HT-29 (cell line): ENCODE measurements at regions not wholly inside any gene's neighbourhood (a gene's known extent, or its start where the extent isn't known, plus 50 kb on each side); places are given as distances from the start of the nearest gene placed in this dataset.
A peak's percentile ranks its signal among the peaks of the same experiment; 100 is the strongest.

Source experiments
- DNase-seq: peaks from one replicate; pipeline ENCODE4 v3.0.0-alpha.2; 2015; ENCODE audit warnings: low spot score

DNA sequence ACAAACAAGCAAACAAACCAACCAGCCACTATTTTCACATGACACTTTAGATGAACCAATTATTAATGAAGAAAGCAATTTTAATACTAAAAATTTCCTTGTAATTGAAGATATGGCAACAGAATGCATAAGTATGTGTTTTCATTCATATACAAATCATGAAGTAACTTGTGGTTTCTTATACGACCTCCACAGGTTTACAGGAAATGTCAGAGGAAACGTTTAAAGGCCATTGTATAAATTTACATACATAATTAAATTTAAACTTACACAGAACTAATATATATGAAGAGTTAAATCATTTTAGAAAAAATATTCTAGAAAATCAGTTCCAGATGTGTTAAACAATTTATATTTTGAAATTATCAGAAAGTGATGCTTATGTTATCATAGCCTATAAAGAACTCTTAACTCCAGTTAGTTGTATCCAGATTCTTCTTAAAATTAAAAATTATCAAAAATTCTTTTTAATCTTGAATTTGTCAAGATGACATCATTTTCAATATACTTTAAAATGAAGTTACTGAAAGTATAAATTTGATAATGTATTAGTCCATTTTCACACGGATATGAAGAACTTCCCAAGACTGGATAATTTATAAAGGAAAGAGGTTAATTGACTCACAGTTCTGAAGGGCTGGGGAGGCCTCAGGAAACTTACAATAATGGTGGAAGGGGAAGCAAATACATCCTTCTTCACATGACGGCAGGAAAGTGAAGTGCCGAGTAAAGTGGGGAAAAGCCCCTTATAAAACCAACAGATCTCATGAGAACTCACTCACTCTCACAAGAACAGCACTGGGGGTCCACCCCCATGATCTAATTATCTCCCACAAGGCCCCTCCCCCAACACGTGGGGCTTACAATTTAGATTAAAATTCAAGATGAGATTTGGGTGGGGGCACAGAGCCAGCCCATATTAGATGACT is 192.0 kb downstream of the PIK3R1 start:
- DNase-seq = no peak

DNA sequence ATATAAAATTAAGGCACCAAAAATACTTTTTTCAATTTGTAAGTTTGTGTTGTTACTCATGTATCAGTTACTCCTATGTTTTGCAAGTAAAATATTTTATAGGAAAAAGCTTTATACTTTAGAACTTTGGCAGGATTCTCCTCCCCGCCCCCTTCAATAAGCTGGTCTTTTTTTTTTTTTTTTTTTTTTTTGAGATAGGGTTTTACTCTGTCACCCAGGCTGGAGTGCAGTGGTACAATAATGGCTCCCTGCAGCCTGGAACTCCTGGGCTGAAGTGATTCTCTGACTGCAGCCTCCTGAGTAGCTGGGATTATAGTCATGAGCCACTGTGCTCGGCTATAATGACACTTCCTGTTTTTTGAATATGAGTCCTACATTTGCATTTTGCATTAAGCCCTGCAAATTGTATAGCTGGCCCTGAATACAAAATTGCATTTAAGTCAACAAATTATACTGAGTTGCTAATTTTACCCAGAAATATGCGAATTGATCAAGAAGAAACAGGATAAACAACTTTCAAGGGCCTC is 192.9 kb downstream of the PIK3R1 start:
- DNase-seq = no peak

DNA sequence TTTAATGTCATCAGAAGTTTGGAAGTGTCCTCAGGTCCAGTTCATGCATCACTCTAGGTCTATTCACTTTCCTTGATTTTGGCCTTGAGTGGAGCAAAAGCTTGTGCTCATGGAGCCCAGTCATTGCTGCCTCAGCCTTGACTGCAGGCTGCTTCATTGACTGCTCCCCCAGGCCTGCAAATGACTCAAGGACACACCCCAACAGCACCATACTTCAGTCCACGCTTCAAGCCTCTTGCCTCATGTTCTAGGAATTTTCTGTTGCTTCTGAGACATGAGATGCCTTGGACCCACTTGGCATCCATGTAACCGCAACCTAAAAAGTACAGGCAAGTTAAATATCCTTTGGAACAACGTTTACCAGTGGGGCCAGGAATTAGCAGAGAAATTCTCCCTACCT is 193.7 kb downstream of the PIK3R1 start:
- DNase-seq = no peak

DNA sequence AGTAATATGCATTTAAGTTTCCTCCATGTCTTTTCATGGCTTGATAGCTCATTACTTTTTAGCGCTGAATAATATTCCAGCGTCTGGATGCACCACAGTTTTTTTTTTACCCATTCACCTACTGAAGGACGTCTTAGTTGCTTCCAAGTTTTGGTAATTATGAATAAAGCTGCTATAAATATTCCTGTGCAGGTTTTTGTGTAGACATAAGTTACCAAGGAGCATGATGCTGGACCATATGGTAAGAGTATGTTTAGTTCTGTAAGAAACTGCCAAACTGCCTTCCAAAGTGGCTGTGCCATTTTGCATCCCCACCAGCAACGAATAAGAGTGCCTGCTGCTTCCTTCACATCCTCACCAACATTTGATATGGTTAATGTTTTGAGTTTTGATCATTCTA is 195.6 kb downstream of the PIK3R1 start:
- no peak for DNase-seq

DNA sequence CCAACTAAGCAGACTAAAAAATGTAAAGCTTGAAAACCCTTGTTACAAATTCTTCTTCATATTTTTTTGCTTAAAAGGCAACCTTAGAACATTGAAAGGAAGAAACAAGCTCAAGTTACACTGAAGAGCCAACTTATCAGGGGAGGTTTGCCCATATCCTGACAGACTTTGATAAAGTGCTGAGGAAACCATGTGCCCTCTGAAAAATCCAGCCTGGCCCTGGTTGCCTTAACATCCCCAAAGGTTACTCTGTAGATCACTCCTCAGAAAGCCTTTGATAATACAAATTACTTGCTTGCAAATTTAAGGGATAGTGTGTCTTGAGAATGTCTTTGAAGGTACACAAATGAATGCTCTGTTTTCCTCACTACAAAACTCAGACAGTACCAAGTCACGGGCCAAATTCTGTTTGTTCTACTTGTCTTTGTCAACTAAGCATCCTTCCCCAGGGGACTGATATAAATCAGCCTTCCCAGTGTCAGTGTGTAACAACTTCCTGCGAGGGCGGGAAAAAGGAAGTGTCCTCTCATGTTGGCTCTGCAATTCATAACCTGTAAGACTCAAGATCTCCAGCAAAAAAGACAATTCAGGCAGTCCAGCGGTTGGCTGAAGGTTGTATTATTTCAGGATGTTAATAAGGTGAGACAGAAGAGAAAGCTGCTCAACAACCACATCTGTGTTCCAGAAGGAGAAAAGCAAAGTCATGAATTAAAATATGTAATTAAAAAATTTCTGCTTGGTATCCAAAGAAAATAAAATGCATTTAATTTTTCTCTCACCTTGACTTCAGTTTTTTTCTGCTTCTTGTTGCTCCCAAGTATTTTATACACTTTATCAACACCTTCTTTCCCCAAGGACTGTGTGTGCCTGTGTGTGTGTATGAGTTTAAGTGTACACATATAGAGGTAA is 199.9 kb downstream of the PIK3R1 start:
- DNase-seq = no peak

DNA sequence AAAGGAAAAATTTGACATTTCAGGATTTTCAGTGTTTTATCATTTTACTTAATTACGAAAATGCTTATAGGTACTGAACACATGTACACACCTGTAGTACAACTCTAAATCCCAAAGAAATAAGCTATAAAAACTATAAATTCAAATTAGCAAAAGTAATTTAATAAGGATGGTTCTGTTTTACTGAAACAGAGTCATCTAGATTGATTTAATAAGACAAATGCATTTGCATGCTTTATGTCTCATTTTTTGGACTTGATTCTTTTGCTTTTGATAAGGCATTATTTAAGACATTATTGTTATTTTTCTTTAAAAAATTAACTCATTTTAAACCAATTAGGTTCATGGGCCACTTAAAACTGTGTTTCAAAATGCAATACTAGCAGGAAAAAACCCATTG is 201.2 kb downstream of the PIK3R1 start:
- DNase-seq = no peak

DNA sequence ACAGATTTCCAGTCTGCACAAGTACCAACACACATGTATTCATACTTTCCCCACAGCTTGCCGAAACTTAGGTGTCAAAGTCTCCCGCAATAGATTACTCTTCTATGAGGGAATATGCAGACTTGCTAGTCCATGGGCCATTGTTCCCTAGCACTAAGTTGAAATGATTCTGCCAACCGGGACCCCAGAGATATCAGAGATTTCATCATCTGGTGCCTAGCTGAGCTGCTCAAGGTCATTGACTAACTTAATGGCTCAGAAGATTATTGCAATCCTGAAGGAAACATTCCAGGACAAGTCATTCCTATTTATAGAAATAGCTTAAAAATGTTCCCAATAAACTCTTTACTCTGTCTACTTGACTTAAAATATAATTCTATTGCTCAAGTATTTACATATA is 202.6 kb downstream of the PIK3R1 start:
- no peak for DNase-seq

DNA sequence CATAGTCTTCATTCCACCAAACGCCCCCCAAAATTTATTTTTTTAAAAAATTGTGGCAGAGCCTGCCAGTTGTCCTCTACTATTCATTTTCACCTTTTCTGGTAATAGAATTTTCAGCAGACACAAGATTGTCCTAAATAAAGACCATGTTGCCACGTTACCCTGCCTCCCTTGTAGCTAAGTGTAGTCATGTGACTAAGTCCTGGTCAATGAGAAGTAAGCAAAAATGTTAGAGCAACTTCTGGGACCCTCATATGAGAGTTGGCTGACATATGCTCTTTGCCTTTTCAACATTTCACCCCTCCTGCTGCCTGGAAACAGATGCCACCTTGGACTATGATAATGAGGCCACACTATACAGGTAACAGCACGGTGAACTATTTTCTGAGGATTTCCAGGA is 203.1 kb downstream of the PIK3R1 start:
- no peak for DNase-seq

DNA sequence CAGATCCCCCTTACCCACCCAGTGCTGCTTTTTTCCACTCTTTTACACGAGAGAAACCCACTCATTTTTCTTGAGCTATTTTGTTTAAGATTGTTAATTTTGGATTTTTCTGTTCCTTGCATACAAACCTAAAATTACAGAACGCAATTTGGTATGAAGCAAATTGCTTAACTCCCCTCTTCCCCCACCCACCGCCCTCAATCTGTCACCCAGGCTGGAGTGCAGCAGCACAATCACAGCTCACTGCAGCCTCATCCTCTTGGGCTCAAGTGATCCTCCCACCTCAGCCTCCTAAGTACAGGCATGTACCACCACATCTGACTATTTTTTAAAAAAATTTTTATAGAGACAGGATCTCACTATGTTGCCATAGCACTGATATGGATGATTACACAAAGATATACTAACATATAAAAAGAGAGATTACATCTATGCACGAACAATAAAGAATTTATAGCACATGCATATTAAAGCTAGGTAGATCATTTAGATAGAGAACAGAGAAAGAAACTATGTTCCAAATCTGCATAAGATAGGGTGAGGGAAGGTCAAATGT is 203.6 kb downstream of the PIK3R1 start:
- no peak for DNase-seq

DNA sequence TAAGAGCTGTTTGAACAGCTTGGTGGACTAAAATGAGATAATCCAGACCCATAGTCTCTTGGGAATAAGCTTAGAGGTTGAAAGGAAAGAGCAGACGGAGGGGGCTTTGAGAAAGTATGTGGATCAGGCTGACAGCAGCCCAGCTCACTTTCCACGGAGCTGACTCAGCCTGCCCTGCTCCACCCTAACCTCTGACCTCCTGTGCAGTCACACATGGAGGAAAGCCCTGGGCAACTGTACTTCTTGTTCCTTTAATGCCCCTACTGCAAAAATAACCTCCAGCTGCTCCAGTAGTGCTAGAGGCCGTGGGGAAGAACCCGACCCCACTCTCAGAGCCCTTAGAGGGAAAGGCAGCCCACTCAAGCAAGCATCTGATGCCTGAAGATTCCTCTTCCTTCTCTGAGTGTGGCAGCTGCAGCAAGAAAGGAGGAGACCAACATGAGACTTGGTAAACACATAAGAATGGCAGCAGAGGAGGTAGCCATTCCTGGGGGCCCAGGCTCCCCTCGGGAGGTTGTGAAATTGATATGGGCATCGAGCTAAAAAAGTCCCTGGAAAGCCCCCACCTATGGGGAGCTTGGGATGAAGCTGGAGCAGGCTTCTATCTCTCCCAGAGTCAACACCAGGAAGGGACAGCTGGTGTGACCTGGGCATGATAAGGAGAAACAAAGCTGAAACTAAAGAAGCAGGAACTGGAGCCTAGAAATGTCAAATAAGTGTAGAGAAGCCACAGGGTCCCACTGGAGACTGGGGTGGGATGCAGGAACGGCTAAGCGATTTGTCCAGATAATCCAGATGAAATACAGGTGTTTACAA is 204.3 kb downstream of the PIK3R1 start:
- peak; percentile 72 for DNase-seq

DNA sequence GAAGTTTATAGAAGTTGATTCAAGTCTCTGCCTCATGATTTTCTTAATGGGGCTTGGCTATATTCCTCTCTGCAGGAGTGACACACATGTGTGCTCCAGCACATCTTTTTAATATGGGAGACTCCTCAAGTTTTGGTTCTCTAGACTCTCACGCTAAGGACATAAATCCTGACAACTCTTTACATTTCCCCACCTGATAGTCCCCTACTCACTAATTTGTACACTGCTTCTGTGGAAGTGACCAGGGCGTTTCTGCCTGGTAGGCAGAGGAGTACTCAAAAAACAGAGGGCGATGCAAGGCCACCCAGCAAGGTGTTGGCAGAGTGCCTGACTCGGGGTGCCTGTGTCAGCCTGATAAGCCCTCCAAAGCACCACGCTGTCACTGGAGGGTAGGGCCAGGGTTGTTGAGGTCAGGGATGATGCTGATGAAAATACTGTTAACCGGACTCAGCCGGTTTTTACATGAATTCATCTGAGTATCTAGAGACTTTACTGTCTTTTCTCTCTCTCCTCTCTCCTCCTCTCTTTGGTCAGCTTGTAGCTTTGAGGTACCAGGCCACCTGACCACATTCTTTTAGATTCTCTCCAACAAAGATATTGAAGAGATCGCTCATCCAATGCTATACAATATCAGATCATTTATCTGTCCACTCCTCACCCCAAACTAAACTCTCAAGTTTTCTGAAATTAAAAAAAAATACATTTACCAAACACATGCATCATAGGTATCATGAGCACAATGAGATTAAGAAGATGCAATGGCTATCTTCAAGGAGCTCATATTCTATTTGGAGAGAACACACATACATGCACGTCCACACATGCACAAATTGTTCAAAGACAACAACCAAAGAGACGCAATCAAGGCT is 205.2 kb downstream of the PIK3R1 start:
- no peak for DNase-seq

DNA sequence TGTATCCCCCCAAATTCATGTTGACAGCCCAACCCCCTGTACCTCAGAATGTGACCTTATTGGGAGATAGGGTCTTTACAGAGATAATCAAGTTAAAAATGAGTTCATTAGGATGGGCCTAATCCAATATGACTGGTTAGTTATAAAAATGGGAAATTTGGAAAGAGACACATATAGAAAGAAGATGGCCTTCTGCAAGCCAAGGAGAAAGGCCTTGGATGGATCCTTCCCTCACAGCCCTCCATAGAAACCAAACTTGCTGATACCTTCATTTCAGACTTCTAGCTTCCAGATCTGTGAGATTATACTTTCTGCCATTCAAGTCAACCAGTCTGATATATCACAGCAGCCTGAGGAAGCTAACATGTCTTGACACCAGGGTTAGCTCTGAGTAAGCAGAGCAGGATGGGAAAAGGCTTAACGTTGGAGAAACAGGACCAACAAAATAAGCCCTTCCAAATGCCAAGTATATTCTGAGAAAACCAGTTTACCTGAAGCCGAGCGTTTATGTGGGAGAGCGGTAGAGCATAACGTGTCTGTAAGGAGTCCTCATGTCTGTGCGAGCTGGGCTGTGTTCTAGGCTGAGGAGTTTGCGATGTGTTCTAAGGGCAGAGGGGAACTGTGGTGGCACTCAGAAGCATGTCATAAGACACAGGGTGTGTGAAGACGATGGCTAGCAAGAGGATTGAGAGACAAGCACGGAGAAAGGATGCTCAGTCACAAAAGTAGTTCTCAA is 206.1 kb downstream of the PIK3R1 start:
- no peak for DNase-seq

DNA sequence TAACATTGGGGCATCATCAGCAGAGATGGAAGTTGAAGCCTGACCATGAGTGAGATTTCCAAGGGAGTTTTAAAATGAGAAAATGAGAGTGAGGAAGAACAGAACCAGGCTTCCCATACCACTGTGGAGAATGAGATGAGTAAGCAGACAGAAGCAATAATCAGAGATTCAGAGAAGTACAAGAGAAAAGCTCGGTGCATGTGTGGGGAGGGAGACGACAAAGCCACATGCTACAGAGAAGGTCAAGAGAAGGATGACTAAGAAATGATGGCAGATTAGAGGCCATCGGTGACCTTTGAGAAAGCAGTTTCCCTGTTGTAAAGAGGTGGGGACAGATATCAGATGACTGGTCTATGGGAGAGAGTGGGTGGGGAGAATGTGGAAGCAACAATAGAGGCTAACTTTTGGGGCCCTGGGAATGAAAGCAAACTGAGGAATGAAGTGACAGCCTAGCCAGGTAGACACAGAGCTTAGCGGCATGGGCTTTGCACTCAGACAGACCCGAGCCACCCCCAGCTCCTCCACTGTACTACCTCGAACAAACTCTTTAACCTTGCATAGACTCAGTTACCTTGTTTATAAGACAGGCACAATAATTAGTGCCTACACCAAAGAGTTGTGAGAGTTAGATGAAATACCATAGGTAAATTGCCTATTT is 207.7 kb downstream of the PIK3R1 start:
- DNase-seq = no peak

DNA sequence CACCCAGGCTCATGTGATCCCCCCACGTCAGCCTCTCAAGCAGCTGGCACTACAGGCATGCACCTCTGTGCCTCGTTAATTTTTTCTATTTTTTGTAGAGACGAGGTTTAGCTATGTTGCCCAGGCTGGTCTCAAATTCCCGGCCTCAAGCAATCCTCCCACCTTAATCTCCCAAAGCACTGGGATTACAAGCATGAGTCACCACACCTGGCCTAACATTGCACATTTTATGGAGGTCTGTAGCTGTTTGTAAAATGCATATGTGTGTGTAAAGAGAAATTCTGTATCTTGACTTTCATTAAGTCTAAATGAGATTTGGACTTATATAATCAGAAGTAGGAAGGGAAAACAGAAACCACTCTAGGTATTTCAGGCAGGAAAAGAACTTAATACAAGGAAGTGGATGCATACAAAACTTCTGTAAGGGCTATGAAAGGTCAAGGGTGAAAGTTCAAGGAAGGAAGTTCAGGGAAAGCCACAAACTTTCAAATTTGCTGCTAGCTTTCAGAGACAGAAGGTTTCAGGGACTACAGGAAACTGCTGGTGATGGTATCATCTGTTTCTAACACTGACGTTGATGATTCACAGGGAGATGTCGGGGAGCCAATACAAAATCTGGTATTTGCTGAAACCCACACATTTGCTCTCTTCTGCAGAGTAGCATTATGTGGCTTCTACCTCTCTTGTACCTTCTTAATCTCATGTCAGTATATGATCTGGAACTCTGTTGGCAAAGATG is 209.4 kb downstream of the PIK3R1 start:
- peak; percentile 66 for DNase-seq

DNA sequence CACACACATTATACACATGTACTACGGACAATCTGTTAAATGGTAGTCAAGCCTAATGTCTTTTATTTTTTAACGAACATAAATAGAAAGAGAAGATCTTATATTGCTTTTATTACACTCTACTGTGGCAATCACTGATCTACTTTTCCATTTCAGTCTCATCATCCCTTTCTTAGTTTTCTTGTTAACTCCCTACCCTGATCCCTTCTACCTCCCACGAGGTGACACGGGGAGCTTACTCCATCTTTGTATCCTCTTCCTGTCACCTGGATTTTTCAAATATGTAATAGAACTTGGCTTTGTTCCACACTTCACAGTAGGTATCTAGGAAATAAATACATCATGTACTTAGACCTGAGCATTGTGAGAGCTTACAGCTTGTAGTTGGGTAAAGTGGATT is 211.0 kb downstream of the PIK3R1 start:
- no peak for DNase-seq

DNA sequence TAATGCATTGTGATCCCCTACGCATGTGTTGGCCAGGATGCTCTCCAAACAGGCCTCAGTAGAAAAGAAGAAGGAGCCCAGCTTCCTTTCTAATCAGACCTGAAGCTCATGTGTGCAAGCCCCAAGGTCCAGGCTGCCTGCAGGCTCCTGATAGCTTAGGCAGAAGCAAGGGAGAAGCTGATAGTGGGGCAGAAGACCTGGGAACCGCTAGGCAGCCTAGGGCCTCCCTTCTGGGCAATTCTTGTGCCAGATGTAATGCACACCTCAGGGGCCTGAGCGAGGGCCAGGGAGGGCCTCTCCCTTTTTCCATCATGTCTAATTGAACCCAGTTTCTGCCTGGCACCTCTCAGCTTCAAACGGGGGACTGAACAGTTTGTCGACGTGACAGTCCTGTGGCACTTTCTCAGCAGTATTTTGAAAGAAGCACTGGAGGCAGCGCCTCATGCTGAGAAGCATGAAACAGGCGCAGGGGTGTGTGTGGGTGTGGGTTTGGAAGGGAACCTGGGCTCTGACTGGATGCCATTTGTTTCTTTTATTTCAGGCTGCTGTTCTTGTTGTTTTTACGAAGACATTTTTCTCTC is 212.8 kb downstream of the PIK3R1 start:
- no peak for DNase-seq

DNA sequence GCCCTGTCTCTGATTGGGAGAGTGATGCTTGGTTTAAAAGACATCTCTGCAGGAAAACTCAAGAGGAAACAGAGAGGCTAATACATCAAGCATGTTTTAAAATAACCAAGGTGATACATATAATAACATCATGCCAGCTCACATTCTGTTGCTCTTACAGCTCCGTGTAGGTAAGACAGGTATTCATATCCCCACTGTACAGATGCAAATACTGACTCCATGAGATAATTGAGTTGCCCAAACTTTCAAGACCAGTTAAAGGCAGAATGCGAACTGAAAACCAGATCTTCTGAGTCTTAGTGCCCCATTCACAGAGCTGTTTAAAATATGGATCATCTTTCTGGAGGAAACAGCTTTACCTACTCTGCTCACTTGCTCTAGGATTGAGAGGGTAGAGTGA is 214.0 kb downstream of the PIK3R1 start:
- DNase-seq = no peak

DNA sequence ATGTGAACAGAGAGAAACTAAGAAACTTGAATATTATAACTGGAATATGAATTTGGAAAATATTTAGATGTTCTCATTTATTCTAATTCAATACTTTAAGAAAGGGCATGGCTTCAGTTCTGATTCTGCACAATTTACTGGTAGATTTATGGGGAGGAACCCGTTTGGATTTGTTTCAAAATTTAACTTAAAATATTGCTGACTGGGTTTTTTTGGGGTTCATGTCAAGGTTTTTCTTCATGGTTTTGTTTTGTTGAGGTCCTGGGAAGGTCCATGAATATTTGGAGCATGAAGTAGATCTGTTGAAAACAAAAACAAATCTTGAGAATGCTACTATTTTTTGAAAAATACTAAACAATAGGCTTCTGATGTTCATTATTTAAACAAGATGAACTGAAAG is 214.7 kb downstream of the PIK3R1 start:
- DNase-seq = no peak
